Adipose tissue (tissue), 3 donors: ENCODE measurements at regions not wholly inside any gene's neighbourhood (a gene's known extent, or its start where the extent isn't known, plus 50 kb on each side); places are given as distances from the start of the nearest gene placed in this dataset.

Experiments used
- H3K27ac ChIP-seq: one replicate; pipeline ENCODE4 v1.5.1; 2013; ENCODE audit warnings: low read depth, low read length
- WGBS, 3 donors: extraction: QIAGEN DNeasy Blood & Tissue Kit; methylation state at CpG; one replicate each; pipeline ENCODE4 v1.1.7; 2013; 5-methylcytosine and 5-hydroxymethylcytosine counted together
- donor health status: healthy with polysubstance abuse.
- donor health status: Bipolar disorder and iron deficiency.
- donor health status: healthy.

DNA sequence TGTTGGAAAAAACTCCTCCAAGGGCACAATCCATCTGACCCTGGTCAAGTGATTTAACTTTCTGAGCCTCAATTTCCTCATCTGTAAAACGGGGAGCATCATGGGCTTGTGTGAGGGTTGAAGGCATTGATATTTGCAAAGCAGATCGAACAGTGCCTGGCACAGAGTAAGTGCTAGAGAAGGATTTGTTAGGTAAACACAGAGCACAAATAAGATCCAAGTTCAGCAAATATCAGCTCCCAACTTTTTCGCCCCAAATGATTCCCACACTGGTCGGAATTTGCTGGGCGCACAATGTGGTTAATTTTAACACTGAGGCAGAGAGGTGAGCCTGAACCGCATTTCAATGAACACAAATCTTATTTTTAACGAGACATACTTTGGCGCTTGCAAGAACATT is 76.3 kb upstream of the ATP2B2 start:
- WGBS, 3 donors: 50 to 87% (median 86%) methylated on average over 8 of the region's 8 CpGs
- no peak overlapping the region for H3K27ac ChIP-seq

DNA sequence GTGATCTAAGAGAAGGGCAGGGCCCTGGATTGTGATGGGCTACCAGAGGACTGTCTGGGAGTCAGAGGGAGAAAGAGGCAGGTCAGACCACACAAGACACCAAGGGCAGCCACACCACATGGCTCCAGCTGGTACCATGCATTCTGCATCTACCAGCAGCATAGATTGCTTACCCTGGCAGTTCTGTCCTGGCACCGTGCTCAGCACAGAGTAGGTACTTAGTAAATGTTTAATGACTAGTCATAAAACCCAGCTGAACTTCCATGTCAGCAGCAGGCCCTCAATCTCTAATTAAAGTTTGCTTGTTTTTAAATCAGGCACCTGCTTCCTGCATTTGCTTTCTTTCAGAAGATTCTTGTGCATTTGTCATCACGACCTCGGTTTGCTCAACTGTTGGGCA is 77.3 kb upstream of the ATP2B2 start:
- 54 to 80% (median 56%) methylated on average over 3 of the region's 3 CpGs for WGBS, 3 donors

DNA sequence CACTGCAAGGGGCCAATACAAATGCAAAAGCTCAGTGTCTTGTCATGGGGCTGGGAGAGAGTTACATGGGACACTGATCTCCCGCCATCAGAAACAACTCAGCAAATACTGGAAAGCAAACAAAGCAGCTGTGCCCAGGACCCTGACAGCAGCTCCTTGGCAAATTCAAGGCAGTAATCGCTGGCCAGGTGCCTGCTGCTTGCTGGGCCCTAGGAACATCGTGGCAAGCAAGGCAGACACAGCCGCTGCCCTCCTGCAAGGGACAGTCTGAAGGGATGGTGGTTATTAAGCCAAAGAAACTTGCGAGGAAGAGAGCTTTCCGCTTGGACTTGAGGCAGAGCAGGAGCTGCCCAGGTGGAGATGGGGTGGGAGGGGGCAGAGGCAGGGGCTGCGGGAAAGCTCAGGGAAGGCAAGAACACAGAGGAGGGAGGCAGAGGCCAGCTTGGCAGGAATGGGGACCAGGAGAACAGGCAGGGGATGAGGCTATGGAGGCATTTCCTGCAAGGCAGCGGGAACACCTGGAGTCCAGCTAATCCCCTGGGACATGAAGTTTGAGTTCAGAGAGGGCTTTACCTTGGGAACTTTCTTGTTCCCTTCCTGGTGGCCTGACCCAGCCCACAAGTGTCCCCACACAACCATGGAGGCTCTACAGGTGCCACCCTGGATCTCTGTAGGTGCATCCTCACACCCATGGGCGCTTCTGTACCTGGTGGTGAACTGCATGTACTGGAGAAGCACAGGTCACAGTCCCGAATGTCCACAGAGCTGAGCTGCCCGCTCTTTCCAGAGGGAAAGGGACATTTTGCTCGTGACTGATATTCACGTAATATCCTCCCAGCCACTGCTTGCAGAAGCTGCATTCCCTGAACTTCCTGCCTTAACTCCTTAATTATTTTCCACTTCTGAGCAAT is 78.7 kb upstream of the ATP2B2 start:
- 47 to 61% (median 57%) methylated on average over 13 of the region's 13 CpGs for WGBS, 3 donors
- H3K27ac ChIP-seq: no peak overlapping the region

More for the DNA sequence above, 77.3 kb upstream of the ATP2B2 start:
- H3K27ac ChIP-seq: no peak overlapping the region

DNA sequence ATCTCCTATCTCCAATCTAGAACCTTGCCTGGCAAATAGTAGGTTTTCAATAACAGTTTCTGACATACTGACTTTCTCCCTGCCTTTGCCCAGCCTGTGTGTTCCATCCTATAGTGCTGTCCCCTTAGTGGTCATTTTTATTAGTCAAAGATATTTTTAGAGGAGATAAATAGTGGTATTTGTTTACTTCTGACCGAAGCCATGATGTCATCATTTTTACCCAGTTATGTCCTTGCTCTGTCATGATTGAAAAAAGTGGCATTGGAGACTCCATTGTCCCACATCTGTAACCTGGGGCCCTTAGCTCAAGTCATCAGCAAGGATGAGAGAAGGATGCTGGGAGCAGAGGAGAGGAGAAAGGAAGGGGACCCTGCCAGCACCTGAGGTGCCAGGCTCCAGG is 80.6 kb upstream of the ATP2B2 start:
- no peak overlapping the region for H3K27ac ChIP-seq
- WGBS, 3 donors: 38 to 62% (median 50%) methylated on average over 1 of the region's 1 CpG

DNA sequence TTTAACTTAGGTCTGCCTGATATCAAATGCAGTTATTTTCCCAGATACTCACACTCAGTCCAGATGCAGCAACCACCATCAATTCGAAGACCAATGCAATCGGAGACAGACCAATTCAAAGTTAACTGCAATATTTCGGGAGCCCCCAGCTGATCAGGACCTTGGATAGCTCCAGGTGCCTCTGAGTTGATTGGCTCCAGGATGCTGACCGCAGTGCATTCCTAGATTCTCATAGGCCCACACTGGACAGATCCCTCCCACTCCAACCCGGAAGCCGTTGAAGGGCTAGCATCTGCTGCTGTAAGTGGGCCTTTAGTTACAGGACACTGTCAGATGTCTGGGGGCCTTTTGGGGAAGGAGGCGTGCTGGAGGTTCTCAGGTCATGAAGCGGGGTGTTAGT is 89.5 kb upstream of the ATP2B2 start:
- H3K27ac ChIP-seq: no peak overlapping the region
- 12 to 21% (median 17%) methylated on average over 8 of the region's 8 CpGs for WGBS, 3 donors

DNA sequence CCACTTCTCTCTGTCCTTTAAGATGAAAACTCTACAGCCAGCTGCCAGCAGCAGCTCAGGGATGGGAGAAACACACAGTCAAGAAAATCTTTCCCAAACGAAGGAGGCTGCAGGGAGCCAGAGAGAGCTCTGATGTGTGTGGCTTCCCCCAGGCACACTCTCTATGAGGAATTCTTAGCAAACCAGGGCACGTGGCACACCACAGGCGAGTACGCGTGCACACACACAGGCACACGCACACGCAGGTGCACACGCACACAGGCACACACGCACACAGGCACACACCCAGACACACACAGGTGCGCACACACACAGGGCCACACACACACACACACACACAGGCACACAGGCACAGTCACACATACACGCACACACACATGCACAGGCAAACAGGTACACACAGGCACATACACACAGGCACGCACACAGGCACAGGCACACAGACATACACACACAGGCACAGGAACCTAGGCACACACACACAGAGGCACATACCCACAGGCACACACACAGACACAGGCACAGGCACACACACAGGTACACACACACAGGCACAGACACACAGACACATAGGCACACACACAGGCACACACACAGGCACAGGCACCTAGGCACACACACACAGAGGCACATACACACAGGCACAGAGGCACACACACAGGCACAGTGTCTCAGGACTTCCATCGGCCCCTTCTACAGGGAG is 91.5 kb upstream of the ATP2B2 start:
- WGBS, 3 donors: 77 to 86% (median 84%) methylated on average over 13 of the region's 13 CpGs
- no peak overlapping the region for H3K27ac ChIP-seq

DNA sequence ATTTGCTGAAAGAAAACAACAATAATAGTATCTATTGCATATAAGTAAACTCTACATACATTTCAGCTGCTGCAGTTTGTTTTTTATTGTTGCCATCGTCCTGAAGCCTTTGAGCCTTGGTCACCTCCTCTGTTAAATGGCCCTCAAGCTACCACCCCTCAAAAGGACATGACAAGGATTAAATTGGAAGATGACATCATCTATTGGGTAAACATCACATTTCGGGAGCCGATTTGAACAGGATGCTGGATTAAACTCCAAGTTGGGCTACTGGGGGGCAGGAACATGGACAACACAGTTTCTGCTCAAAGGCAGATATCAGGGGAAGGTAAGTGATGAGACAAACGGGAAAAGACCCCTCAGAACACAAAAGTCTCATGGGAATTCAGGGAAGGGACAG is 92.3 kb upstream of the ATP2B2 start:
- H3K27ac ChIP-seq: no peak overlapping the region
- WGBS, 3 donors: 50 to 60% (median 52%) methylated on average over 4 of the region's 4 CpGs

DNA sequence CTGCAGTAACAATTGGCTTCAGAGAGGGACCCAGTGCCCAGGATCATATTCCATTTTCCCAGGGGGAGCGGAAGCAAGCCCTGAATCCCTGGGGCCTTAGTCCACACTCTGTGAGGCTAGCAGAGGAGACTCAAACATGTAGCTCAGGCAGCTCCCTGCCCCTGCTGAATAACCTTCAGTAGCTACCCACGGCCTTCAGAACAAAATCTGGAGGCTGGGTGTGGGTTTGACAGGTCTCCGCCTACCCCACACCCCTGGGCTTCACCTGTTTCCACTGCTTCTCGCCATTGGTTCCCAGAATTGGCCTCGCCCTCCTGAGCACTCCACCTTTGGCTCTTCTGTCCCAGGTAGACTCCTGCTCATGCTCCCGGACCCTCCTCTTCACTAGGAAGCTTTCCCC is 93.6 kb upstream of the ATP2B2 start:
- no peak overlapping the region for H3K27ac ChIP-seq
- 66 to 75% (median 74%) methylated on average over 6 of the region's 6 CpGs for WGBS, 3 donors

DNA sequence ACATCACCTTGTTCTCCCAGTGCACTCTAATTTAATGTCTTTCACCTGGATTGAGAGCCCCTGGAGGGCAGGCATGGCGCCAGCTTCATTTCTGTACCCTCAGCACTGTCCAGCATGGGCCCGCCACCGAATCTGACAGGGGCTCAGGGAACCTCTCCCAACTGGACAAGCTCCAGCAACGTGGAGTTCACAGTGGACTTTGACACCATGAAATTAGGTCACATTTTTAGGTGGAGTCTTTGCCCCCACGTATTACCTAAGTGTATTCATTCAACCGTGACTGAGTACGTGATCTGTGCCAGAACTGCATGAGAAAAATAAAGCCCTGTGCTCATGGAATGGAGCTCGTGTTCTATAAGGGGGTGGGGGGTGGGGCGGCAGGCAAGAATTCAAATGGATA is 94.1 kb upstream of the ATP2B2 start:
- WGBS, 3 donors: 58 to 69% (median 65%) methylated on average over 9 of the region's 9 CpGs
- H3K27ac ChIP-seq: no peak overlapping the region

DNA sequence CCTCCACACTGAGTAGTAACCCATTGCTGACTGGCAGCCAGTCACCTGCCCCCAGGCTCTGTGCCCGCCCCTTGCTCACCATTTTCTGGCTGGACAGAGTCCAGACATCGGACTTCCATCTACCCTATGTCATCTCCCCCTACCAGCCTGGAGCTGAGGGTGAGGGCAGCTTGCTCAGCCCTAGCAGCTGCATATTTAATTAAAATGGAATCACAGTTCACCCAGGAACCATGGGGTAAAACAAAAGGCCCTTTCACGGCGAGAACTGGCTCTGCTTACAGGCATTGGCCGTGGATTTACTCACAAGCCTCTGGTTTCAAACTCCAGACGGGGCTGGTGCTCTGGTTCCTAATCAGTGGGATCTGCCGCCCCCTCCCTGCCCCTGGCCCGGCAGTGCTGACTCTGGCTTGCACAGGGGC is 94.9 kb upstream of the ATP2B2 start:
- 20 to 51% (median 43%) methylated on average over 8 of the region's 8 CpGs for WGBS, 3 donors
- no peak overlapping the region for H3K27ac ChIP-seq

DNA sequence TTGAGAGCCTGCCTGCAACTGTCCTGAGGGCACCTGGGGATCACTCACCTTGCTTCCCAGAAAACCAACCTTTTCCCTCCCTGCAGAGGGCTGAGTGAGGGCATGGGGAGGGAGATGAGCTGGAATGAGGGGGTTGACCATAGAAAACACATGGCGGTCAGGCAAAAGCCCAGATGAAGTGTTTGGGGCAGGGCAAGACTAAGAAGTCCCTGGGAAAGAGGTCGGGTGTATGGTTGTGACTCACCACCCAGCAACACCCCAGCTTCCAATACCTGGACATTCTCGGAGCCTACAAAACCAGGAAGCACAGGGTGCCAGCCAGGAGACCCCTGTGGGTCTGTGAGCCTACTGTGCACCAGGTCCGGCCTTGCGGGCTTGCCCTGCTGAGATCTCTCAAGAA is 95.3 kb upstream of the ATP2B2 start:
- WGBS, 3 donors: 54 to 85% (median 64%) methylated on average over 5 of the region's 5 CpGs

DNA sequence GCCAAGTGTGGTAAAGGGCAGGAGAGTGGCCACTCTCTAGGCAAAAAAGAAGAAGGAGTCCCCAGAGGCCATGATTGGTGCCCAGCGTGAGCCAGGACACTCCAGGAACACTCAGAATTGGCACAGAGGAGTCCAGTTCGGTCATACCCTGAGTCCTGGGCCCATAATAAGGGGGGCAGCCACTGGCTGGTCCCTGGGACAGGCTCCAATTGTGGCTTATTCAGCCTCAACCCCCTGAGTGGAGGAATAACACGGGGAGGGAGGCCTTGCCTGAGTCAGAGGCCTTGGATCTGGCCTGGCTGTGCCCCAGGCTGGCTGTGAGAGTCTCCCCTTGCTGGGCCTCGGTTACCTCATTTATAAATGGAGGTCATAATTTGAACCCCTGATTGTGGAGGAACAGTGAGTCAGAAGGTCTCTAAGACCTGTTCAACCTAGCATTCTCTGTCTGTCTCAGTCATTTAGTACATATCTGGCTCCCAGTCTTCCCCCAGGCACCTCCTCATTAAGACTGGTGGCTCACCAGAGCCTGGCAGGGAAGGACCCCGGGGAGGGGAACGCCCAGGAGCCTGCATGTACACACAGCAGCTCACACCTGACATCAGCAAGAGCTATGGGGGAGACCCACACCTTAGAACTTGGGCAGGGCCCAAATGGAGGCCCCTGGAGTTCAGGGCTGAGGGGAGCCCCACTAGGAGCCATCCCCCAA is 95.9 kb upstream of the ATP2B2 start:
- H3K27ac ChIP-seq: no peak overlapping the region
- WGBS, 3 donors: 70 to 74% (median 71%) methylated on average over 6 of the region's 6 CpGs

More for the DNA sequence above, 95.3 kb upstream of the ATP2B2 start:
- no peak overlapping the region for H3K27ac ChIP-seq

DNA sequence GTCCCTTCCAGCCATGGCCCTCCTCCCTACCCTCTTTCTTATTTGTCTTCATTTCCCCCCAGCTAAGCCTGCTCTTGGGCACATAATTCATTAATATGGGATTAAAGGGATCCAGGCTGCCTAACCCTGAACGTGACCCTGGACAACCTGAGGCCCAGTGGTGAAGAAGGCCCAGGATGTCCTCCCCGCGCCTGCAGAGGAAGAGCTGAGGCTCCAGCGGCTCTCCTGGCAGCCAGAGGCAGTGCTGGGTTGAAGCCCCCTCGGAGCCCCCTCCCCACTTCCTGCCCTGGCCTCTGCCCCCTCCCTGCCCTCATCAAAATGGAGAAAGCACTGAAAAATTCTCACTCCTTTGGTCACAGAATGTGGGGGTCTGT is 96.5 kb upstream of the ATP2B2 start:
- H3K27ac ChIP-seq: no peak overlapping the region
- 41 to 62% (median 51%) methylated on average over 5 of the region's 5 CpGs for WGBS, 3 donors

DNA sequence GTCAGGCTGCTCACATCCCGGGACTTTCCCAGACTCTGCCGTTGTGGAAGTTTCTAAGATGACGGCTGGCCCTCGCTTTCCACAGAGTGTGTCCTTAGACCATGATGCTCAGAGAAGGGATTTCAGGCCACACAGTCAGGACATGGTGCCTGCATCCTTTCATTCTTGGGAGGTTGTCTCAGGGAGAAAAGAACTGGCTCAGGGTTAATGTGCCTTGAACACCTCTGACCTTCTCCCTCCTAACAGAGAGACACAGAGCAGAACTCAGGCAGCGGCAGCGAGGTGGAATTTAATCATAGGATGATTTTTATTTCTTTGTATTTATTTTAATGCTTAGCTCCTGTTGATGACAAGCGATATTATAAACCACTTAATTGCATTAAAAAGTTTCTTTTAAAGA is 96.9 kb upstream of the ATP2B2 start:
- H3K27ac ChIP-seq: no peak overlapping the region
- WGBS, 3 donors: 75 to 80% (median 76%) methylated on average over 7 of the region's 7 CpGs

DNA sequence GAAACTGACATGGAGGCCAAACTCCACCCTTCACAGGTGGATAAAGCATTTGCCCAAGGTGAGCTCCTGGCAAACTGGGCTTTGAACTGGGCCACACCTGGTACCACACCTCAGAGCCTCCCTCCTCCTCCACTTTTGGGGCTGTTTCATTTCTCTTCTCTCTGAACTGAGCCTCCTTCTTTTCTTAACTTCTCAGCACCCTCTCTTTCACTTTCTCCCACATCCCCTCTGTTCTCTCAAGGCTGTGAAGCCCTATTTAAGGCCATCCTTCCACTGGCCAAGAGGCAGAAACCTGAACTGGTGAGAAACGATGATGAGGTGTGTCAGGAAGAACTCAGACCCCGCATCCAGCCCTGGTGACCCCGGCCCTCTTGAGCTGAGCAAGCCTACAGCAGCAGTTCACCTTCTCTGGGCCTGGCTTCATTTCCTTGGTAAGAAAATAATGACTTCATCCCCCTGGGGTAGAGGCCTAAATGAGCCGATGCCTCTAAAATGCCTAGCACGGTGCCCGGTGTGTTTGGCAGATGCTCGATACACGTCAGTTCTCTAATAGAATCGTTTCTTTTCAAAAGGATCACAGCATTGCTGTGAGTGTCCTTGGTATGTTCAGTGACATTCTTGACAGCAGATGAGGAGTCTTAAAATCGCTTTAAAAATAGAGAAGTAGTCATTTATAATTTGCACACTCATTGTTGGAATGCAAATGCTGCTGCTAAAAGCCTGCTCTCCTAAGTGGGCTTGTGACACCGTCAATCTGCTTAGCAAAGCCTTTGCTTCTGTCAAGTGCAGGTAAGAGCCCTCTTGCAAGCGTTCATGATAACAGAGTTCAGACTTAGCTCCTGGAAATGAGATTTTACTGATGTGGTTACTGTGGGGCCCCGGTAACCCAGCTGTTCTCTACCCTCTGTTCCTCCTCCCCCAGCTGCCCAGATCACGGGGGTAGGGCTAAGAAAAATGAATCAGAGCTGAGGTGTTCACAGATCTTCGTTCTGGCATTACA is 97.7 kb upstream of the ATP2B2 start:
- H3K27ac ChIP-seq: no peak overlapping the region
- 51 to 57% (median 56%) methylated on average over 15 of the region's 15 CpGs for WGBS, 3 donors

DNA sequence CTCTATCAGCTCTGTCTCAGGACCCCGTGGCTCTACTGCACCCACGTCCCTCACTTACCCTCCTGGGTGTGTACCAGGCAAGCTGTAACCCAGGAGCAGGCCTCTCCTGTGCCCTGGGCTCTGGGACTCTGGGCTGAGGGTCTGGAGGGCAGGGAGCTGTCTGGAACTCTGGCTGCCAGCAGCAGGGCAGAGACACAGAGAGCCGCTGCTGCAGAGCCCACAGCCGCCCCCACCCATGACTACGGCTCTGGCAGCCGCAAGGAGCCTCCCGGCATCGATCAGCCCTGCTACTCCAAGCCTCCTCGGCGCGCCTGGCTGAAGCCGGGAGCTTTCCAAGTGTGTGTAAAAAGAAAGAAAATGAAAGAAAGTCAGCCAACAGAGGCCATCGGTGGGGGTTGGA is 103.7 kb upstream of the ATP2B2 start:
- WGBS, 3 donors: 34 to 56% (median 47%) methylated on average over 12 to 13 of the region's 13 CpGs
- H3K27ac ChIP-seq: no peak overlapping the region

DNA sequence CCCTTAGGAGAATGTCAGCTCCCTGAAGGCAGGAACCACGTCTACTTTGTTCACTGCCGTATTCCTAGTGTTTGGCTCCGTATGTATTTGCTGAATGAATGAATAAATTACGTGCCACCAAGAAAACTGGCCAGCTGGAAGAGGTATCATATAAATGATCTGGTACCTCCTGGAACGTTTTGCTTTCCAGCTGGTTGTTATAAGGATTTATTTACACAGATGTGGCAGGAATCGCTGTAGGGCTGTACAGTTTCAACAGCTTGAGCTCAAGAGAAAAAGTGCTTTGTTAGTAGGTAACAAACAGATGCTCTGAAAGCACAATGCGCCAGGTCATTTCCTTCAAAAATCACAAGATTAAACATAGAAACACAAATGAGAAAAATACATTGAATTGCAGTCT is 108.8 kb upstream of the ATP2B2 start:
- H3K27ac ChIP-seq: no peak overlapping the region
- 65 to 79% (median 73%) methylated on average over 7 of the region's 7 CpGs for WGBS, 3 donors

DNA sequence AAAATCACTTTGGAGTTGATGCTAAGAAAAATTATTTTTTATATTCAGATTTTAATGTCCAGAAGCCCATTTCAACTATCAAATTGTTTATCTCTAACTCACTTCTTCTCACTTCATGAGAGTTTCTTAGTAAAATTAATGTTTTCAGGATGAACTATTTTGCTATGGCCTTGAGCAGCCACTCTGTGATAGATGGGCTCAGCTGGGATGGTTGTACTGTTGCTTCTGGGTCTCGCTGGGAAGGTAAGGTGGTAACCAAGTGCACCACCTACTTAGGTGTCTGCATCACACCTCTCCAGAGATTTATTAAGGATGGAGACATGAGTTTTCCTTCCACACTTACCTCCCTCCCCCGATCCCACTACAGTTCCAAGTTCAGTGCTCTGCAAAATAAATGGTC is 110.3 kb upstream of the ATP2B2 start:
- H3K27ac ChIP-seq: no peak overlapping the region
- 74 to 94% (median 88%) methylated on average over 2 of the region's 2 CpGs for WGBS, 3 donors
